B cell (primary cell): ENCODE measurements at regions not wholly inside any gene's neighbourhood (a gene's known extent, or its start where the extent isn't known, plus 50 kb on each side); places are given as distances from the start of the nearest gene placed in this dataset.

ENCODE experiments used
- EZH2 ChIP-seq: IDR thresholded peaks from 2 replicates; pipeline ENCODE4 v1.6.1; 2012; ENCODE audit warnings: borderline replicate concordance, low read depth, mild to moderate bottlenecking, moderate library complexity, low read length; ENCODE audit not compliant: insufficient read depth, poor library complexity, severe bottlenecking
- TF ChIP-seq, protein P1 (sequence below): fragments of 200-600 bp; IDR thresholded peaks from one replicate; pipeline ENCODE4 v1.8.0; 2022; ENCODE audit warnings: antibody characterized with exemption, mild to moderate bottlenecking

DNA sequence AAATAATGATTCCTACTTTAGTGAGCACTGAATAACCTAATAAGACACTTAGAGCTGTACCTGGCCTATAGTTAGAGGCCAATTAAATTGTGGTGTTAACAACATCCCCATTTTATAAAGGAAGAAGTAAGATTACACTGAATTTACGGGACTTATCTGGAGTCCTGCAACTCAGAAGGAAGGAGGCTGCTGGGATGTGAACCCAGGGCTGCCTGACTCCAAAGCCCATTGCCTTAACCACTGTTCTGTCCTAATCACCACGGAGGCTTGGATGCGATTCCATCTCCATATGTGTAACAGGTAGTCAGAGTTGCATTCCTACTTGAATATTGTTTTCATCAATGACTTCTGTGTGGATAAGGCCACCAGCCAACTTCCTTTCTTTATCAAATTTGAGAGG lies 168.9 kb downstream of the SOCS6 start:
- TF ChIP-seq EZH2: no peak
- TF ChIP-seq, protein P1, sequence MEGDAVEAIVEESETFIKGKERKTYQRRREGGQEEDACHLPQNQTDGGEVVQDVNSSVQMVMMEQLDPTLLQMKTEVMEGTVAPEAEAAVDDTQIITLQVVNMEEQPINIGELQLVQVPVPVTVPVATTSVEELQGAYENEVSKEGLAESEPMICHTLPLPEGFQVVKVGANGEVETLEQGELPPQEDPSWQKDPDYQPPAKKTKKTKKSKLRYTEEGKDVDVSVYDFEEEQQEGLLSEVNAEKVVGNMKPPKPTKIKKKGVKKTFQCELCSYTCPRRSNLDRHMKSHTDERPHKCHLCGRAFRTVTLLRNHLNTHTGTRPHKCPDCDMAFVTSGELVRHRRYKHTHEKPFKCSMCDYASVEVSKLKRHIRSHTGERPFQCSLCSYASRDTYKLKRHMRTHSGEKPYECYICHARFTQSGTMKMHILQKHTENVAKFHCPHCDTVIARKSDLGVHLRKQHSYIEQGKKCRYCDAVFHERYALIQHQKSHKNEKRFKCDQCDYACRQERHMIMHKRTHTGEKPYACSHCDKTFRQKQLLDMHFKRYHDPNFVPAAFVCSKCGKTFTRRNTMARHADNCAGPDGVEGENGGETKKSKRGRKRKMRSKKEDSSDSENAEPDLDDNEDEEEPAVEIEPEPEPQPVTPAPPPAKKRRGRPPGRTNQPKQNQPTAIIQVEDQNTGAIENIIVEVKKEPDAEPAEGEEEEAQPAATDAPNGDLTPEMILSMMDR: no peak
